ENCODE measurements at regions not wholly inside any gene's neighbourhood (a gene's known extent, or its start where the extent isn't known, plus 50 kb on each side); places are given as distances from the start of the nearest gene placed in this dataset.
A peak's percentile ranks its signal among the peaks of the same experiment; 100 is the strongest.
"Not testable (repeated sequence)": the region's sequence is repeated elsewhere in the genome, so short reads cannot be mapped to it uniquely, and the experiment has no call there.

DNA sequence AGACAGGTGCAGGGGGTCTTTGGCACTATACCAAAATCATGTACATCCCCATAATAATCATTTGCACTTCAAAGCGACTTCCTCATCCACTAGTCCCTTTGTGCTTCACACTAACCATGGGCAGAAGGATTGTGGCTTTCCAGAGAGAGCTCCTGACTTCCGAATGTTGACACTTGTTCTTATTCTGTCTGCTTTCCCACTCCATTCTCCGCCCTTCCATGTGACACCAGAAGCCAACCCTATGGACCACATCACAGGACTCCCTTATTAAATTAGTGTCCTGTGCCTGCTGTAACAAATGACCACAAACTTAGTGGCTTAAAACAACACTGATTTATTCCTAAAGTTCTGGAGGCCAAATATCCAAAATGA lies 91.6 kb downstream of the CMC2 start:
- DNase-seq (ENCODE audit: low read depth in 4 of 4, low spot score in 2 of 4): no peak

GRCh38 chr16:80914379-80915078 lies 92.2 kb downstream of the CMC2 start:
- no peak for DNase-seq (ENCODE audit: low read depth in 4 of 4, low spot score in 2 of 4)

DNA sequence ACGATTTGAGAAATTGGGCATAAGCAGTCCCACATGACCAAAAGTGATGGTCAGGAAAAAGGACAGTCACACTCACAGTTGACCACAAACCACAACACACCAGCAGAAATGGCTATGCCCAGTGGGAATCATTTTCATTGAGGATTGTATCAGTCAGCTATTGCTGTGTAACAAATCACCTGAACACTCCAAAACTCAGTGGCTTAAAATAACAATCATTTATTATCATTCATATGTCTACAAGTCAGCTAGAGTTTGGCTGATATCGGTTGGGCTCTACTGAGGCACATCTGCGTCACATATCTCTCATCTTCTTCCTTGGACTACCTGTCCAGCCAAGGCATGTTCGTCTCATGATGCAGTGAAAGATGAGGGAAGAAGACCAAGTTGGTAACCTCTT lies 93.3 kb downstream of the CMC2 start:
- no peak for DNase-seq (ENCODE audit: low read depth in 4 of 4, low spot score in 2 of 4)

DNA sequence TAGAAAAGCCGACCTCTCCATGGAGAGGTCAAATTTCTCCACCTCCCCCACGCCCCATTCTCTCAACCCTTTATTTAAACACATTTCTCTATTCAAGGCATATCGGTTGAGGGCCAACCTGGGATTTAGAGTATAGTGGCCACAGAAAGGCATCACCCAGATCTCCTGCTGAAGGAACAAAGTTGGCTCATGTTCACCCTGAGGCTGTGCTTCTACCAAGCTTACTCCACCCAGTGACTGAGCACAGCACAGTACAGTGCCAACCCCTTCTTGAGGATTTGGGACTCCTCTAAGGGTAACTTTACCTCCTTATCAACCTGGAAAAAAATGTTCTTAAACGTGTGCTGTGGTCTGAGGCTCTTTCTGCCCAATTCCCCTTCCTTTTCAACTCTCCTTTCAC lies 94.0 kb downstream of the CMC2 start:
- DNase-seq (ENCODE audit: low read depth in 4 of 4, low spot score in 2 of 4): no peak

- no peak for DNase-seq (ENCODE audit: low read depth in 4 of 4, low spot score in 2 of 4)
Observed at GRCh38 chr16:80910434-80910833, 96.3 kb downstream of the CMC2 start.

DNA sequence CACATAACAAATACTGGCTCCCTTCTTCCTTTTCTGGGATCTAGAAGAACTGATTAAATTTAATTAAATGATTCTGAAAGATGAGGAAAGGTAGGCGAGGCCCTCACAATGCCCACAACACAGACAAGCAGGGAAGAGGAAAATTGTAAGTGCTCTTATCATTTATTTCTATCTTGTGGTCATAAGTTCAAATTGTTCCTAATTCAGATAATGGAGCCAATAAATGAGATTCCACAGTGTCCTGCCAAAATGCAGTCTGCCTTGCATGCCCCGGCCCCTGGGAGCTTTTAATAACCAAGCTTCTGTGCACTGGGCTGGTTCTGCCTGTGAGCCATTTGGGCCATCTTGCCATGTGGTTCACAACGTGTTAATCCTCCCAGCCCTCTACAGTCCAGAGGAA lies 97.0 kb downstream of the CMC2 start:
- no peak for DNase-seq (ENCODE audit: low read depth in 4 of 4, low spot score in 2 of 4)

- DNase-seq (ENCODE audit: low read depth in 4 of 4, low spot score in 2 of 4): not testable (repeated sequence)
Observed at GRCh38 chr16:80906169-80906568, 100.5 kb downstream of the CMC2 start.

GRCh38 chr16:80903616-80904015 lies 99.2 kb upstream of the CDYL2 start:
- no peak for DNase-seq (ENCODE audit: low read depth in 4 of 4, low spot score in 2 of 4)

DNA sequence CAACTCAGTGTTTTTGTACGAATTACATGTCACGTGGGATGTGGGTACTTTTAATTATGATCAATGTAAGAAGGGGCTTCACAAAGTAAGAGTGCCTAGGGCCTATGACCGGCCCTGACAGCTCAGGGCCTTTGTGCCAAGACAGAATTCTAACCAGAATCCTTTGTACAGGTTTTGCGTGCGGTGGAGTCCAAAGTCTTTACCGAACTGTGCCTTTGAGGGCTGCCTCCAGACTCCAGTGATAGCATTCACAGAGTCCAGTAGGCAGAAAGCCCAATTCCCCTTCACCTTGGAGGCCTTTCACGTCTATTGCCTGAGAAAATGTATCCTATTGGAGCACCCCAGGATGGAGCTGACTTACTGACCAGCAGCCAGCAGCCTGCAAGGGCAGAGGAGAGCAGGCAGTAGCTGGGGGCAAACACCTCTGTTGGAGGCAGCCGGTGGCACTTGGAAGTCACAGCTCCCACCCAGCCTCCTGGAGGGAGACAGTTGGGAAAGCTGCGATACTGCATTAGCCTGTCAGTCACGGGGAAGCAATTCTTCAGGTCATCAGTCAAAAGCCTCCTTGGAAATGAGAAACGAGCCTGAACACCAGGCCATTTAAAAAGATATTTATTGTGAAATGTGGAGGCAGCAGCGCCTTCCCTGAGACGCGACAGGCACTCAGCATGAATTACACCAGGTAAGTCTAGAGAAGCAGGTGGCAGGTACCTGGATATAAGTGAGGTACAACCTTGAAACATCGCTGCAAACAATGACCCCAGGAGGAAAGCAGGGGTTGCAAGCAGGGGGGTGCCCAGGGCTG lies 98.1 kb upstream of the CDYL2 start:
- DNase-seq (ENCODE audit: low read depth in 4 of 4, low spot score in 2 of 4): no peak

- DNase-seq (ENCODE audit: low read depth in 4 of 4, low spot score in 2 of 4): no peak
Observed at GRCh38 chr16:80900593-80900954, 96.2 kb upstream of the CDYL2 start.

DNA sequence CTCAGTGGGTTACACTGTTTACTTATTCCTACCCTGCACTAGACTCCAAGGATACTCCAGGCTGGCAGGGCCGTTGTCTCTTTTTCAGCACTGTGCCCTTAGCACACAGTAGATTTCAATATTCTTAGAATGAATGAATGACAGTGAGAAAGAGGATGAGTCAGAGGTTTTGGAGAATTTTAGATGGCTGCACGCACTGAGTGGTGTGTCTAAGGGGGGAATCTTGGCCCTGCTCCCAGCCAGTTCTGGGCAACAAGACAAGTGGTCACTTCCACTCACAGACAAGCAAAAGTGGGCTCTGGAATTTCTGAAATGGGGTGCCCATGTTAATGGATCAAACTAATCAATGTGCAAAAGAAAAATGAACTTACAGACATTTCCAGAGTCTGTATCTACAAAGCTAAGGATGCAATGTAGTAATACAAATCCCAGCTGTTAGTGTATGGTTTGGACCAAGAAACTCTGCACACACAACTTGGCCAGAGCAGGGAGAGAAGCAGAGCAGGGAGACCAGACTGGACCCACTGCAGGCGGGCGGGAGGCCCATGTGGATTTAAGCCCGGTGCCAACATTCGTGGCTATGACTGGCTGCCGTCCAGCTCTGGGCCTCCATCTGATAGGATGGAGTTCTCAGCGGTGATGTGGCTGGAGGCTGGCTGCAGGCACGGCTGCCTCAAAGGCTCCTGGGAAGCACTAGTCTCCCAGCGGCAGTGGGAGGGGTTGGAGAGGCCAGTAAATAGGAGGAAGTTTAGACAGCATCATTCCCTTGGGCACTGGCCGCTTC lies 95.6 kb upstream of the CDYL2 start:
- DNase-seq (ENCODE audit: low read depth in 4 of 4, low spot score in 2 of 4): peak in 3 of 4 donors; percentile 11 to 48 (median 14)

DNA sequence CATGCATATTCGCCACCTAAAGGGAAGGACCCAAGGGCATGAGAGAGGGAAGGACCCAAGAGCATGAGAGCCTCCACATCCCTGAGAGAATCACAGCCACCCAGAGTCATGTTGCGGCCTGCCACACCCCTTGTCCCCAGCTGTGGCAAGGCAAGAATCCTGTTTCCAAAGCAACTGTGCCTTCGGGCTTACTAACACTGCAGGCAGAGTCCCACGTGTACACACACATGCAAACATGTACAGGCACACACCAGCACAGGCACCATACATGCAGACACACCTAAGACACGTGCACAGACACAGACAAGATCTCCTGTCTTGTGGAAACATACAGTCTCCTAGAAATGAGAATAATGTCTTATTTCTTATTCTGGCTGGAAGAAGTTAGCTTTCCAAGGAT lies 92.4 kb upstream of the CDYL2 start:
- no peak for DNase-seq (ENCODE audit: low read depth in 4 of 4, low spot score in 2 of 4)

GRCh38 chr16:80894091-80894490 lies 89.7 kb upstream of the CDYL2 start:
- DNase-seq (ENCODE audit: low read depth in 4 of 4, low spot score in 2 of 4): no peak

DNA sequence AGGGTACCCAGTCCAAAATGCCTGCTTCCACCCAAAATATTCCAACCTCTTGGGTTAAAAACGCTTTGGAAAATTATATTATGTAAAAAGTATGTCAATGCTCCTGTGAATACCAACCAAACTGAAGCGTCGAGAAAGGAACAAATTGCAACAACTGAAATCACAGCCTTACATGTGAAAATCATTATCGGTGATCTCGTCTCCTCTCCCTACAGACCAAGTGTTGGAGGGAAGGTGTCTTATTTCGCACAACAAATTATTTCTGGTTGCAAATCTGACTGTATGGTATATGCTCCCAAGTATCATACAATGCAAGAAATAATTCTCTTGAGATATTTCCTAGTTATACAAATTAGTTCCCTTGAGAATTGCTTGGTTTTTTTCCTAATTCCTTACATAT lies 89.3 kb upstream of the CDYL2 start:
- no peak for DNase-seq (ENCODE audit: low read depth in 4 of 4, low spot score in 2 of 4)

GRCh38 chr16:80892395-80892794 lies 88.0 kb upstream of the CDYL2 start:
- not testable (repeated sequence) for DNase-seq (ENCODE audit: low read depth in 4 of 4, low spot score in 2 of 4)

GRCh38 chr16:80889779-80890359 lies 85.5 kb upstream of the CDYL2 start:
- DNase-seq (ENCODE audit: low read depth in 4 of 4, low spot score in 2 of 4): no peak

GRCh38 chr16:80887062-80887461 lies 82.7 kb upstream of the CDYL2 start:
- no peak for DNase-seq (ENCODE audit: low read depth in 4 of 4, low spot score in 2 of 4)

- no peak for DNase-seq (ENCODE audit: low read depth in 4 of 4, low spot score in 2 of 4)
Observed at GRCh38 chr16:80883816-80884215, 79.4 kb upstream of the CDYL2 start.

DNA sequence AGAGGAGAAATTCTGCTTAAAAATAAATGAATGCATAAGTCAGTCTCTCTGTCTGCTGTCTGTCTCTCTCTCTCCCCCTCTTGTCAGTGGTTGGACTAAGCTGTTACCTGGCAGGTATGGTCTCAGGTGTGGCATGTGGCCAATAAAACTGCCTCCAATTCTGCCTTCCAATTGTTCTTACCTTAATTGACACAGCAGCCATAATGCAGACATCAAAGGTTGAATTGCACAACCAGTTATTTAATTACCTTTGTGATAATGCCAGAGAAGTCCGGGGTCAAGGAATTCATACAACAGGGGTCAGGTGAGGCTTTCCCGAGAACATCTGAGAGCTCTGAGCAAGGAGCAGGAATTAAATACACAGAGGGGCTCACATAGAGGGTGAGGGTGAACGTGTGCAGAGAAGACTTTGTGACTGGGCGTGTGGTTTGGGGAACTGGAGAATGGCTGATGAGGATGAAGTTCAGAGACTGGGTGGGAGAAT lies 78.8 kb upstream of the CDYL2 start:
- no peak for DNase-seq (ENCODE audit: low read depth in 4 of 4, low spot score in 2 of 4)

- DNase-seq (ENCODE audit: low read depth in 4 of 4, low spot score in 2 of 4): no peak
Observed at GRCh38 chr16:80875616-80876015, 71.2 kb upstream of the CDYL2 start.

GRCh38 chr16:80874925-80875324 lies 70.5 kb upstream of the CDYL2 start:
- no peak for DNase-seq (ENCODE audit: low read depth in 4 of 4, low spot score in 2 of 4)
